C4-2B (cell line): ENCODE measurements at regions not wholly inside any gene's neighbourhood (a gene's known extent, or its start where the extent isn't known, plus 50 kb on each side); places are given as distances from the start of the nearest gene placed in this dataset.

Source experiments
- H3K27ac ChIP-seq: fragments of 450-650 bp; 2 replicates; pipeline ENCODE4 v1.5.1; 2017
- ZFX ChIP-seq: fragments of 450-650 bp; IDR thresholded peaks from 2 replicates; pipeline ENCODE4 v1.6.1; 2017
- TF ChIP-seq, protein P1 (sequence below): fragments of 450-650 bp; conservative IDR thresholded peaks from 2 replicates; pipeline ENCODE4 v1.5.1; 2017; ENCODE audit warnings: mild to moderate bottlenecking

GRCh38 chr3:163939926-163940325, 1138.4 kb downstream of the SI start:
- TF ChIP-seq, protein P1, sequence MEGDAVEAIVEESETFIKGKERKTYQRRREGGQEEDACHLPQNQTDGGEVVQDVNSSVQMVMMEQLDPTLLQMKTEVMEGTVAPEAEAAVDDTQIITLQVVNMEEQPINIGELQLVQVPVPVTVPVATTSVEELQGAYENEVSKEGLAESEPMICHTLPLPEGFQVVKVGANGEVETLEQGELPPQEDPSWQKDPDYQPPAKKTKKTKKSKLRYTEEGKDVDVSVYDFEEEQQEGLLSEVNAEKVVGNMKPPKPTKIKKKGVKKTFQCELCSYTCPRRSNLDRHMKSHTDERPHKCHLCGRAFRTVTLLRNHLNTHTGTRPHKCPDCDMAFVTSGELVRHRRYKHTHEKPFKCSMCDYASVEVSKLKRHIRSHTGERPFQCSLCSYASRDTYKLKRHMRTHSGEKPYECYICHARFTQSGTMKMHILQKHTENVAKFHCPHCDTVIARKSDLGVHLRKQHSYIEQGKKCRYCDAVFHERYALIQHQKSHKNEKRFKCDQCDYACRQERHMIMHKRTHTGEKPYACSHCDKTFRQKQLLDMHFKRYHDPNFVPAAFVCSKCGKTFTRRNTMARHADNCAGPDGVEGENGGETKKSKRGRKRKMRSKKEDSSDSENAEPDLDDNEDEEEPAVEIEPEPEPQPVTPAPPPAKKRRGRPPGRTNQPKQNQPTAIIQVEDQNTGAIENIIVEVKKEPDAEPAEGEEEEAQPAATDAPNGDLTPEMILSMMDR = peak; percentile 42
- no peak for TF ChIP-seq ZFX
- no peak overlapping the region for H3K27ac ChIP-seq

DNA sequence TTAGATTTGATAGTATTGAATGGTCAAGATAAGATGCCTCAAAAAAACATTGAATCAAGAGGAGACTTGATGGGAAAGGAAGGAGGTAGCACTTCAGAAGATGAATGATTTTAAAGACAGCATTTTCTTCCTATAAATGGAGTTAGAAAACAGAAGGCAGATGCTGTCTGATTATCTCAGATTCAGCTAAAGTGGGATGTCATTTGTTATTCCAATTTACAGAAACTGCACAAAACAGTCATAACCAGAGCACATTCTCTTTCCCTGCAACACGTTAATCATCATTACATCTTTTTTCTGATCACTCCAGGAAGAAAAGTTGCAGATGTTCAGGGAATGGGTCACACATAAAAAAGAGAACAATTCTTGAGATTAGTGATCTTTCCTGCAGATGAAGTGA, 1141.8 kb downstream of the SI start:
- no peak for TF ChIP-seq ZFX
- TF ChIP-seq, protein P1 = no peak
- no peak overlapping the region for H3K27ac ChIP-seq

DNA sequence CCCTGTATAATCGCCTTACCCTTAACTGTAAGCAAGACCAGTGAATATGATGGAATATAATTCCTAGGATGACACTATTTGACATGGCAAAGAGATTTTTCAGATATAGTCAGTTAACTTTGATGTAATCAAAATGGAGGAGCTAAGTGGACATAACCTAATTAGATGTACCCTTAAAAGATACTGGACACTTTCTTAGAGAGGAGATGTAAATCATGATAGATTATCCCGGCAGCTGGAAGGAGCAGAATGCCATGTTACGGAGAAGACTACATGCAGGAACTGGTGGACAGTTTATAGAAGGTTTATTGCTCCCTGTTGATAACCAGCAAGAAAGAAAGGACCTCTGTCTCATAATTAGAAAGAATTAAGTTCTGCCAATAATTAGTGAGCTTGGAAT, 1142.9 kb downstream of the SI start:
- TF ChIP-seq, protein P1 = no peak
- TF ChIP-seq ZFX = no peak
- H3K27ac ChIP-seq = no peak overlapping the region

DNA sequence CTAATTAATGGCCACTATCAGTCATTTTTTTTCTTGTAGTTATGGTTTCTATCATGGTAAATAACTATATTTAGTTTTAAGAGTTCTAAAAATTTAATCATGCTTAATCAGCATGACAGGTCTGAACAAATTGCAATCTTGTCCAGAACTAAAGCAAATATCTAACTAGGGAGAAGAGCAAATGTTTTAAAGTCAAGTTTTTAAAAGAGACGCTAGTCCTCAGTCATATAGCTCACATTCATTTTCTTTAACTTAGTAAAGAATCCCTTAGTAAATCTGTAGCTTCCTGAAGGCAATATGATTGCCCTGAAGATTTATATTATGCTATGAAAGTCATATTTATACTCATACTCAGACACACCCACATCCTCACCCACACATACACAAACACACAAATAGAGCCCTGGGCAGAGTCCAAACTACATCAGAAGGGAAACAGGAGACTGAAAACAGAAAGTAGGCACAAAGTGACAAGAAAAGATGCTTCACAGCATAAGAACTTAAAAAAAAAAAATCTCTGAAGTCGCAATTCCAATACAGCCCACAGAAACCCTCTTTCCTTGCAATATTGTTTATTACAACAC, 1149.1 kb downstream of the SI start:
- H3K27ac ChIP-seq = no peak overlapping the region
- TF ChIP-seq ZFX = no peak
- TF ChIP-seq, protein P1 = no peak

DNA sequence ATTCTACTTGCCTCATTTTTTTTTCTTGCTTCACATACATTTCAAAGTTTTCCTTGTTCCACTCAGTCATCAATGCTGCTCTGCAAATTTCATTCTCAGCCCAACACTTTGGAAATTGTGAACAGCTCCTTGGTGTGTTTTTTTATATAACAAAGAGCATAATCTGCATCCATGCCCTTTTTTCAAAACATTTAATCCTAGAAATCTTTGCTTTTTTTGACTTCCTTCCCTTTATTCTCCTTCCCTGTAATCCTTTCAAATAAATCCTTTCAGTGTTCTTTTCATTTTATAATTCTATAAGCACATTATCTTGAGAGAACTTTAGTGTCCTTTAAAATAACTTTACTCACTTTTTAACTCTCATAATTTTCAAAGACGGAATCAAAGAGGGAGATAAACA, 1150.8 kb downstream of the SI start:
- H3K27ac ChIP-seq = no peak overlapping the region
- no peak for TF ChIP-seq ZFX
- TF ChIP-seq, protein P1 = no peak

DNA sequence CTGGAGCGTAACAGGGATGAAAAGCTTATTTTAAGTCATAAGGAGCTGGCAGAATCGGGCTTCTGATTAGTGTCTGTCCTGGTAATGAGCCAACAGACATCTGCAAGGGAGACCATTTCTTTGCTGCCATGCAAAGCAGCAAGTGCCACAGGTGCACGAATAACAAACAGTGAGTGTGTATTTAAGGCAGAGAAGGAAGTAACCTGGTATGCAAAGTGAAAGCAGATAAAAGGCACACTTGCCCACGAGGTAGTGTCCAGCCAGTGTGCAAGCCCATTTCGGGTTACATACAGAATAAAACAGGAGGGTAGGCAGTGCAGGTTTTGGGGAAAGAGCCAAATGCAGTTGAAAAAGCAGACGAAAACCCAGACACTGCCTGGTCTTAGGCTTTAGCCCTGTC, 1153.7 kb downstream of the SI start:
- H3K27ac ChIP-seq = no peak overlapping the region

DNA sequence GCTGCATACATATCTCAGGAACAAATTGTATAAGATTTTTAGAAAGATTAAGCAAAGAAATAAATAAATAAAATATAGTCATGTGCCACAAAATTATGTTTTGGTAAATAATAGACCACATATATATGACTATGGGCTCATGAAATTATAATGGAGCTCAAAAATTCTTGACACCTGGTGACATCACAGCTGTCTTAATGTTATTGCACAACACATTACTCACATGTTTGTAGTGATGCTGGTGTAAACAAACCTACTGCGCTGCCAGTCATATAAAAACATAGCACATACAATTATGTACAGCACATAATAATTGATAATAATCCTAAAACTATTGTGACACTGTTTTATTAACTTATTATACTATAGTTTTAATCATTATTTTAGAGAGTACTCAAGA, 1159.1 kb downstream of the SI start:
- no peak overlapping the region for H3K27ac ChIP-seq
- TF ChIP-seq ZFX = no peak
- TF ChIP-seq, protein P1 = no peak

More for the DNA sequence above, 1153.7 kb downstream of the SI start:
- no peak for TF ChIP-seq ZFX
- TF ChIP-seq, protein P1 = no peak
